Astrocyte of the cerebellum (primary cell): ENCODE measurements at regions not wholly inside any gene's neighbourhood (a gene's known extent, or its start where the extent isn't known, plus 50 kb on each side); places are given as distances from the start of the nearest gene placed in this dataset.

ENCODE experiments used
- DNase-seq: peaks from one replicate; pipeline ENCODE4 v3.0.0-alpha.2; 2011; ENCODE audit warnings: low read depth
- H3K4me3 ChIP-seq: 2 replicates; pipeline ENCODE4 v1.5.1; 2011; ENCODE audit warnings: mild to moderate bottlenecking, low read depth, low read length, moderate library complexity
- CTCF ChIP-seq: IDR thresholded peaks from 2 replicates; pipeline ENCODE4 v1.5.1; 2012; ENCODE audit warnings: low read length, low read depth, moderate library complexity, mild to moderate bottlenecking; ENCODE audit errors: missing control alignments
- in situ Hi-C: cut with HindIII; loops from 2 replicates; pipeline ENCODE4 v1.10.0; 2017; ENCODE audit warnings: low sequenced_read_pairs

GRCh38 chr2:236733156-236733555 is 163.5 kb downstream of the ACKR3 start:
- in situ Hi-C loops = no loop called here
- no peak for DNase-seq
- TF ChIP-seq CTCF = no peak

DNA sequence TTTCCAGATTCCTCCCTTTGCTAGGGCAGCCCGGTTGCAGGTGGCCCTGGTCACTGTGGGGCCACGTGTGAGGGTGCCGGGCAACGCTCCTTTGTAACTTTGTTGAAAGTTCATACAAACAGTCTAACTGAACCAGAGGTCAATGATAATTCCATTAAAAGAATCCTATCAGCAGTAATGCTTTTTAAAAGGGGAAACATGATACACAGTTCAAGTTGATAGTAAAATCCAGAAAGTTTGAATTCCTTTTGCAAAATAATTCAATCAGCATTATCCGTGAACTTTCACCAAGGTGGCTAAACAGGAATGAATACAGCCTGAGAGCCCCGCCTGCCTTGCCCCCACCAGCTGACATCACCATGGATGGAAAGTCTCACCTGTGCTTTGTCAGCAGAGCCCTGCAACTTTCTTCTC is 166.2 kb downstream of the ACKR3 start:
- TF ChIP-seq CTCF = no peak
- H3K4me3 ChIP-seq = no peak overlapping the region
- DNase-seq = no peak
- in situ Hi-C loops = no loop called here

More at GRCh38 chr2:236733156-236733555, 163.5 kb downstream of the ACKR3 start:
- H3K4me3 ChIP-seq = no peak overlapping the region

- no peak for TF ChIP-seq CTCF
- no peak overlapping the region for H3K4me3 ChIP-seq
- in situ Hi-C loops = no loop called here
- DNase-seq = no peak
Measured at GRCh38 chr2:236738030-236738429, 168.4 kb downstream of the ACKR3 start.

DNA sequence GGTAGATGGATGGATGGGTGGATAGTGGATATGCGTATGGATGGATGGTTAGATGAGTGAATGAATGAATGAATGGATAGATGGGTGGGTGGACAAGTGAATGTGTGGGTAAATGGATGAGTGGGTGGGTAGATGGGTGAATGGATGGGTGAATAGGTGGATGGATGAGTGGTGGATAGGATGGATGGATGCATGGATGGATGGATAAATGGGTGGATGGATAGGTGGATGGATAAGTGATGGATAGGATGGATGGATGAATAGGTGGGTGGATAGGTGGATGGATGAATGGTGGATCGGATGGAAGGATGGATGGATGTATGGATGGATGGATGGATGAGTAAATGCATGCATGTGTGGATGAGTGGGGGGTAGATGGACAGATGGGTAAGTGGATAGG is 169.3 kb downstream of the ACKR3 start:
- no peak overlapping the region for H3K4me3 ChIP-seq
- TF ChIP-seq CTCF = no peak
- in situ Hi-C loops = no loop called here
- no peak for DNase-seq

- no peak overlapping the region for H3K4me3 ChIP-seq
- in situ Hi-C loops = no loop called here
- no peak for DNase-seq
- TF ChIP-seq CTCF = no peak
Measured at GRCh38 chr2:236739663-236740062, 170.0 kb downstream of the ACKR3 start.

GRCh38 chr2:236740506-236740905 is 170.9 kb downstream of the ACKR3 start:
- no peak for TF ChIP-seq CTCF
- no peak overlapping the region for H3K4me3 ChIP-seq
- DNase-seq = no peak
- in situ Hi-C loops = no loop called here
